D721Med (cell line): ENCODE measurements at regions not wholly inside any gene's neighbourhood (a gene's known extent, or its start where the extent isn't known, plus 50 kb on each side); places are given as distances from the start of the nearest gene placed in this dataset.

Experiments
- DNase-seq: peaks from one replicate; pipeline ENCODE4 v3.0.0; 2011; ENCODE audit warnings: low spot score; ENCODE audit not compliant: insufficient read length
- FAIRE-seq: peaks from 2 replicates; lab custom pipeline; 2011; peaks lifted over from hg19 to GRCh38; lab: Jason Lieb, UNC
- TF ChIP-seq, protein P1 (sequence below): IDR thresholded peaks from 2 replicates; pipeline ENCODE4 v1.5.1; 2012; ENCODE audit warnings: mild to moderate bottlenecking, control low read depth; ENCODE audit not compliant: insufficient read depth; ENCODE audit errors: missing control alignments

DNA sequence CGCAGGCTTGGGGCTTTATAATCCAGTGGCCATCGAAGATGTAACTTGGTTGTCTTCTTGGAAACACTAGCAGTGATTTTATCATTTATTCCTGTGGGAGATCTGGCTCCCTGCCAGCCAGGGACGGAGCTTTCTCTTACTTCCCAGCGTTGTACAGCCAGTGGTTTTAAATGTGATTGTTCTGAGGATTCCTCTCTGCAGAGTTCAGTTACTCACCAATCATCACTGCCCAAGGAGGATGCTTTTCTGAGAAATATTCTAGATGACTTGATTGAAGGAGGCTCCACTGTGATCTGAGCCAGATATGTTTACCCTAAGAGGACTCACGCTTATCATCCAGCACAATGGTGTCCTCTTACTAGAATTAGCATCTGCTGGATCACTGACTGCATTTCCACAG is 744.3 kb downstream of the RNF144A start:
- TF ChIP-seq, protein P1, sequence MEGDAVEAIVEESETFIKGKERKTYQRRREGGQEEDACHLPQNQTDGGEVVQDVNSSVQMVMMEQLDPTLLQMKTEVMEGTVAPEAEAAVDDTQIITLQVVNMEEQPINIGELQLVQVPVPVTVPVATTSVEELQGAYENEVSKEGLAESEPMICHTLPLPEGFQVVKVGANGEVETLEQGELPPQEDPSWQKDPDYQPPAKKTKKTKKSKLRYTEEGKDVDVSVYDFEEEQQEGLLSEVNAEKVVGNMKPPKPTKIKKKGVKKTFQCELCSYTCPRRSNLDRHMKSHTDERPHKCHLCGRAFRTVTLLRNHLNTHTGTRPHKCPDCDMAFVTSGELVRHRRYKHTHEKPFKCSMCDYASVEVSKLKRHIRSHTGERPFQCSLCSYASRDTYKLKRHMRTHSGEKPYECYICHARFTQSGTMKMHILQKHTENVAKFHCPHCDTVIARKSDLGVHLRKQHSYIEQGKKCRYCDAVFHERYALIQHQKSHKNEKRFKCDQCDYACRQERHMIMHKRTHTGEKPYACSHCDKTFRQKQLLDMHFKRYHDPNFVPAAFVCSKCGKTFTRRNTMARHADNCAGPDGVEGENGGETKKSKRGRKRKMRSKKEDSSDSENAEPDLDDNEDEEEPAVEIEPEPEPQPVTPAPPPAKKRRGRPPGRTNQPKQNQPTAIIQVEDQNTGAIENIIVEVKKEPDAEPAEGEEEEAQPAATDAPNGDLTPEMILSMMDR = no peak
- DNase-seq (no peak), FAIRE-seq (no peak)

DNA sequence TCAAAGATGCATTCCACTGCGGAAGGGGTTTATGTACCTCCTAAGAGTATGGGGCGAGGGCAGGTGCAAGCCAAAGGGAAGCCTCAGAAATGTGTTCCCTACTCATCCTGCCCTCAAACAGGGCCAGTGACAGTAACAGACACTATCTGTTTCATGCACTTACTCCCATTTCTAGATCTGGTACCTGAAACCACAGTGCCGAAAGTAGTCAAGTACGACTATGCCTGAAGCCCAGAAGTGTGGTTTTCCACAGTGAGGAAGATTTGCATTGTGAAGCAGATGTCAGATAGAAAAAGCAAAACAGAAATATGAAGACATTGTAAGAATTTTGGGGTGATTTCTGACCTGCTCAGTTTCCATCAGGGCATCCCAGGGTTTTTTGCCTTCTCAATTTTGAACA is 748.7 kb downstream of the RNF144A start:
- TF ChIP-seq, protein P1 = no peak
- FAIRE-seq = no peak
- DNase-seq = no peak

DNA sequence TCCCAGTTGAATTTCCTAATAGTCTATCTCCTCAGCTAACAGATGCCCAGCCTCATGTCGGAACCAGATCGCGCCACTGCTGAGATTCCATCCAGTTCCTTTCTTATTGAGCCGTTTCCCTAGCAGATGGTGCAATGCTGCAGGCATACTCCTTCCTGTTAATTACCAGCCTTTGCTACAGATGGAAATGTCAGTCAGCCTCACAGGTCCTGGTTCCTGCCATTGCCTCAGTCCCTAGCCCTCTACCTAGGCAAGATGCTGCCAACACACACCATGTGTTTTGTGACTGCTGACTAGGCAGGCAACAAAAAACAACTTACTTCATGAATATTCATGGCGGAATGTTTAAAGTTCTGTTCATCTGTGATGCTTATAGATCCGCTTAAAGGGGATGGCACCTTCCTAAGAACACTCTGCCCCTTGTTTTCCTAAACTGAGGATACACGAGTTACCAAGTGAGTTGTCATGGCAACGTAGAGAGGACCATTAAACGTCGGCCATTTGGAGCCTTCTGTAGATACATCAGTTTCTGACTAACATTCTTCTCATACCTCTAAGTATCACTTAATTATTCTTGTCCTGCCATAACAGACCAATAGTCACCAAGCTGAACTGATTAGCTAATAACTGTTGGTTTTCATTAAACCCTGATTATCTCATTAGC is 749.5 kb downstream of the RNF144A start:
- FAIRE-seq = no peak
- TF ChIP-seq, protein P1 = no peak
- no peak for DNase-seq

DNA sequence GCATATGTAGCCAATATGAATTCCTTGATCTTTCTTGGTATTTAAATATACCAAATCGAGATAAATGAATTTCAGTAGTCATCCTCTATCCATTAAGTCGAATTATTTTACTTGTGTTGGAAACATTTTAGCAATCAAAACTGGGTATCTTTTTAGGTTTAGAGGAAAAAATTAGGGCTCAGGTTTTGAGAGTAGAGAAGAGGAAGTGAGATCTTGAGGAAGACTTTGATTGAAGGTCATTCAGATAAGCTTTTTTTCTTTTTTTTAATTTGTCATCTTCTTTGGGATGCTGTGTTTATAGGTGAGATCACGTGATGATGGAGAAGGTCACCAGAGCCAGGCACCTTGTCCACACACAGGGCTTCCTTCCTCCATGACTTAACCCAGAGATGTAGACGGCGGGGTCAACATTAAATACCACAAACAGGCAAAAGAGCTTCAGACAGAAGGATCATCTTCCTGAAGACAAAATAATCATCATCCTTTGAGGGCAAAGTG is 750.1 kb downstream of the RNF144A start:
- DNase-seq = no peak
- TF ChIP-seq, protein P1 = no peak
- no peak for FAIRE-seq

DNA sequence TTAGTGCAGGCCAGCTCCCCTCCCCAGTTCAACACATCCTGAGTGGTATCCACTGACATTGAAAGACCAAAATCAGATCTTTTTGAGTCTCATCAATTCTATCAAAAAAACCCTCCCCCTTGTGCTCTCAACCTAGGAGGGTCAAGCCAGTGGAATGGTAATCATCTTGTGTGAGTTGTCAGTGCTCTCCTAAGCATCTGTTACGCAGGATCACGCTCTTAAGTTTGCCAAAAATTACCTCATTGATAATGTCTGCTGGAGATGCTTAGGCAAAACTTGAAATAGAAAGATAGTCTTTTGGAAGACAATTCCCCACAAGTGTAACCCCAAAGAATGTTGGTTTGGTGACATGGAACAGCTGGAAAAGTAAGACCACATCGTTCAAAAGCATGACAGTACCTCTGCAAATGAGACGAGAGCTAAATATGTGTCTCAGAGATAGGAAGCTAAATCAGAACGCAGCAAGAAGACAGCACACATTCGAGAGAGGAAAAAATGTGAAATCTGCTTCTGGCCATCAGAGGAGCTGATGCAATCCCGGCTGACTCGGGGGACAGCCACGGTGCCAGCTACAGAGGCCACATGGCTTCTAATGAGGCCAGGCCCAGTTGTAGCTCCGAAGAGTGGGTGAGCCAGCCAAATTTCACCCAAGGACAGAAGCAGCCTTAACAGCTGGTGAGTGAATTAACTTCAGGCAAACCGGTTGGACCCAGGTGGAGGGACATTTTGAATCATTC is 753.9 kb downstream of the RNF144A start:
- FAIRE-seq = no peak
- TF ChIP-seq, protein P1 = no peak
- DNase-seq = no peak

DNA sequence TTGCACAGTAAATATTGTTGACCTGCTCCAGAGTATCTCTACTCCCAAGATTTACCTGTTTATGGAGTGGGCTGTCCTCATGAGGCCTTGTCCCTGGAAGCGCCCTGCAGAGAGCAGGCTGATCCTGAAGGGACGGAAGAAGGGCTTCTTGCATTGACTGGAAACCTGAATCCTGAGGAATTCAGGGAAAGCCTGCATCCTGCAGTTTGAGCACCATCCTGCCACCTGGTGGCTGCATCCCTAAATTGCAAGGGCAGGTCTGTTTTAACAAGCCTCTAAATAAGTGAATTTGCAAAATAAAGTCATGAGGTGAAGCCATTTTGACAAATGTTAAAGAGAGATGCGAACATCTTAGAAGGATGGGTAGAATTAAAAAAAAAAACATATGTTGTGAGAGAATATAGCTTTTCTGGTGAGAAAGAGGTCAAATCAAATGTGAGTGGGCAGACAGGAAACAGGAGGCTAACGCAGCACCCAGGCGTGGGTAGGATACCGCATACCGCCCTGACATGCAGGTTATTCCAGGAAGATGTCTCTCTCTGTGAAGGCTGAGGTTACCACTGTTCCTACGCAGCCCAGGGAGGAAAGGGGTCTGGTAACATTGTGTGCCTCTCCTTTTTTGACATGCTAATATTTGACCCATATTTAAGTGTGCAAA is 754.9 kb downstream of the RNF144A start:
- TF ChIP-seq, protein P1 = peak; percentile 51
- FAIRE-seq = no peak
- DNase-seq = no peak

DNA sequence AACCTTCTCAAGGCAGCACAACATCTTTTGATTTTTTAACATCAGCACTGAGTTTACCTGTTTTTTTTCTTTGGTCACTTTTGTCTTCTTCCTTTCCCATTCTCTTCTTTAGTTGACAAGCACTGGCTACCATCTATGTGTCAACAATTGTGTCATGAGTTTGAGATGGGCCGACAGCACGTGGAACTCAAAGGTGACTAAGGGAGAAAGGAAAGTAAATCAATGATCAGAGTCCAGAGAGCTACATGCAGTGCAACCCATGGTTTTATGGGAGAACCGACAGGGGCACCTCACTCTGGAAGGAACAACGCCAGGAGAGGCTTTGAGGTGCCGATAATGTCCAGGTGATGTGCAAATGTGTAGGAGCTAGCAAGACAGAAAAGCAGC is 755.5 kb downstream of the RNF144A start:
- DNase-seq (no peak), FAIRE-seq (no peak)
- TF ChIP-seq, protein P1 = no peak
